GM19043 (cell line): ENCODE measurements at regions not wholly inside any gene's neighbourhood (a gene's known extent, or its start where the extent isn't known, plus 50 kb on each side); places are given as distances from the start of the nearest gene placed in this dataset.

Experiments used
- ATAC-seq: cut with Tn5 transposase; IDR thresholded peaks from one replicate; pipeline ENCODE4 v1.9.1; 2021; ENCODE audit warnings: low read depth; ENCODE audit not compliant: unreplicated experiment

GRCh38 chr6:4311976-4312860, 176.8 kb upstream of the ECI2 start:
- no peak for ATAC-seq

GRCh38 chr6:4309540-4309939, 174.2 kb upstream of the ECI2 start:
- ATAC-seq: no peak

GRCh38 chr6:4308364-4308763, 173.0 kb upstream of the ECI2 start:
- no peak for ATAC-seq

GRCh38 chr6:4304927-4305455, 169.6 kb upstream of the ECI2 start:
- ATAC-seq: no peak

GRCh38 chr6:4303638-4304037, 168.3 kb upstream of the ECI2 start:
- ATAC-seq: no peak

GRCh38 chr6:4302524-4302923, 167.1 kb upstream of the ECI2 start:
- no peak for ATAC-seq

GRCh38 chr6:4301871-4302270, 166.5 kb upstream of the ECI2 start:
- ATAC-seq: no peak

- ATAC-seq: no peak
These were observed 165.5 kb upstream of the ECI2 start for GRCh38 chr6:4300917-4301316.

- no peak for ATAC-seq
These were observed 164.1 kb upstream of the ECI2 start for GRCh38 chr6:4299476-4299875.

- no peak for ATAC-seq
These were observed 162.0 kb upstream of the ECI2 start for GRCh38 chr6:4297348-4297747.

- ATAC-seq: no peak
These were observed 161.2 kb upstream of the ECI2 start for GRCh38 chr6:4296552-4296951.

GRCh38 chr6:4295783-4296155, 160.4 kb upstream of the ECI2 start:
- no peak for ATAC-seq

GRCh38 chr6:4295058-4295782, 159.8 kb upstream of the ECI2 start:
- ATAC-seq: no peak

- no peak for ATAC-seq
These were observed 159.3 kb upstream of the ECI2 start for GRCh38 chr6:4294636-4295035.

GRCh38 chr6:4291453-4292403, 156.4 kb upstream of the ECI2 start:
- ATAC-seq: no peak

- no peak for ATAC-seq
These were observed 154.5 kb upstream of the ECI2 start for GRCh38 chr6:4289770-4290320.

- ATAC-seq: no peak
These were observed 152.5 kb upstream of the ECI2 start for GRCh38 chr6:4287811-4288244.

GRCh38 chr6:4287372-4287771, 152.0 kb upstream of the ECI2 start:
- ATAC-seq: no peak

GRCh38 chr6:4282926-4283325, 147.6 kb upstream of the ECI2 start:
- ATAC-seq: no peak
